ENCODE measurements at regions not wholly inside any gene's neighbourhood (a gene's known extent, or its start where the extent isn't known, plus 50 kb on each side); places are given as distances from the start of the nearest gene placed in this dataset.

DNA sequence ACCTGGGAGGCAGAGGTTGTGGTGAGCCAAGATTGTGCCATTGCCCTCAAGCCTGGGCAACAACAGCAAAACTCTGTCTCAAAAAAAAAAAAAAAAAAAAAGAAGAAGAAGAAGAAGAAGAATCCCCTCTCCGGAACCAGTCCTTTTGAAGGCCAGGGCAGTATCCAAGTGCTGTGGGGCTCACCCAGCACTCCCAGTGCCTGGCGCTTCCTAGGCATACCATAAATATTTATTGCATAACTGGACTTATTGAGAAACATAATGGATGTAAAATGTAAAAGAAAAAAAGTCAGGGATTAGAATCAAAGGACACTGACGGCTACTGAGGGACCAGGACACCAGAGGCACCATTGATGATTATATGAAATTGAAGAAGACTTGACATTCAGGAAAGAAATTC is 162.1 kb upstream of the KIT start:
- H3K4me3 ChIP-seq = no peak overlapping the region
- DNase-seq = no peak
- TF ChIP-seq POLR2A (IDR thresholded peaks at IDR 0.05) = no peak
- TF ChIP-seq, protein P1, sequence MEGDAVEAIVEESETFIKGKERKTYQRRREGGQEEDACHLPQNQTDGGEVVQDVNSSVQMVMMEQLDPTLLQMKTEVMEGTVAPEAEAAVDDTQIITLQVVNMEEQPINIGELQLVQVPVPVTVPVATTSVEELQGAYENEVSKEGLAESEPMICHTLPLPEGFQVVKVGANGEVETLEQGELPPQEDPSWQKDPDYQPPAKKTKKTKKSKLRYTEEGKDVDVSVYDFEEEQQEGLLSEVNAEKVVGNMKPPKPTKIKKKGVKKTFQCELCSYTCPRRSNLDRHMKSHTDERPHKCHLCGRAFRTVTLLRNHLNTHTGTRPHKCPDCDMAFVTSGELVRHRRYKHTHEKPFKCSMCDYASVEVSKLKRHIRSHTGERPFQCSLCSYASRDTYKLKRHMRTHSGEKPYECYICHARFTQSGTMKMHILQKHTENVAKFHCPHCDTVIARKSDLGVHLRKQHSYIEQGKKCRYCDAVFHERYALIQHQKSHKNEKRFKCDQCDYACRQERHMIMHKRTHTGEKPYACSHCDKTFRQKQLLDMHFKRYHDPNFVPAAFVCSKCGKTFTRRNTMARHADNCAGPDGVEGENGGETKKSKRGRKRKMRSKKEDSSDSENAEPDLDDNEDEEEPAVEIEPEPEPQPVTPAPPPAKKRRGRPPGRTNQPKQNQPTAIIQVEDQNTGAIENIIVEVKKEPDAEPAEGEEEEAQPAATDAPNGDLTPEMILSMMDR (IDR thresholded peaks at IDR 0.05) = no peak
- TF ChIP-seq POLR2AphosphoS5 (IDR thresholded peaks at IDR 0.05) = no peak
- TF ChIP-seq EP300 (IDR thresholded peaks at IDR 0.05; ENCODE audit: low read depth) = no peak
- H3K9me3 ChIP-seq = no peaks in the 10 kb centered on the region
- no peaks in the 10 kb centered on the region for H3K36me3 ChIP-seq
- no peaks in the 10 kb centered on the region for H3K4me1 ChIP-seq
- intact Hi-C loops (cut with DNase I; ENCODE audit: low total_unique reads) = no loop called here
- H3K27me3 ChIP-seq = no peaks in the 10 kb centered on the region
- in situ Hi-C loops (cut with MboI; ENCODE audit: low pct_ligation_motif_present in 1 of 4, low pct_unique_long_range_greater_than_20kb in 1 of 4, low sequenced_read_pairs in 3 of 4) = no loop called here
- WGBS, 2 donors (ENCODE audit: low coverage in 1 of 2) = 92 to 96% methylated on average over 3 of the region's 3 CpGs
- H3K27ac ChIP-seq = no peak overlapping the region

DNA sequence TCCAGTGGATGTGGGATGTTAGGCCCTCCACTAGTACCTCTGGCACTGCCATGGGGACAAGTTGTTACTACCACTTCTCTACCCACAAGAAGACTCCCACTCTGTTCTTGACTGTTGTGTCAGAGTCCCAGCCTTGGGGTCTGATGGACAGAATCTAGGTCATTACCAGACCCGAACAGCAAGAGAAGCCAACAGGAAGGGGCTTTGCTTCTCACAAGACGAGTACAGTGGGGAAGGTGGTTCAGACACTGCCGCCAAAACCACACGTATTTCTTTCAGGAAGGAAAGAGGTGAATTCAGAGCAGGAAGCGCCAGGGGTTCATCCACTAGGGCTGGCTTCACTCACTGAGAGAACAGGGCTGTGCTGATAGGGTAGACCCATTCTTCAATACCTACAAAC is 161.3 kb upstream of the KIT start:
- H3K4me1 ChIP-seq = no peaks in the 10 kb centered on the region
- H3K9me3 ChIP-seq = no peaks in the 10 kb centered on the region
- no peak overlapping the region for H3K27ac ChIP-seq
- TF ChIP-seq POLR2AphosphoS5 (IDR thresholded peaks at IDR 0.05) (no peak), EP300 (IDR thresholded peaks at IDR 0.05; ENCODE audit: low read depth) (no peak), POLR2A (IDR thresholded peaks at IDR 0.05) (no peak)
- TF ChIP-seq, protein P1 (IDR thresholded peaks at IDR 0.05) = no peak
- H3K4me3 ChIP-seq = no peak overlapping the region
- intact Hi-C loops (cut with DNase I; ENCODE audit: low total_unique reads) = no loop called here
- in situ Hi-C loops (cut with MboI; ENCODE audit: low pct_ligation_motif_present in 1 of 4, low pct_unique_long_range_greater_than_20kb in 1 of 4, low sequenced_read_pairs in 3 of 4) = no loop called here
- H3K27me3 ChIP-seq = no peaks in the 10 kb centered on the region
- no peak for DNase-seq
- 69 to 100% methylated on average over 1 to 5 of the region's 5 CpGs for WGBS, 2 donors (ENCODE audit: low coverage in 1 of 2)
- no peaks in the 10 kb centered on the region for H3K36me3 ChIP-seq

DNA sequence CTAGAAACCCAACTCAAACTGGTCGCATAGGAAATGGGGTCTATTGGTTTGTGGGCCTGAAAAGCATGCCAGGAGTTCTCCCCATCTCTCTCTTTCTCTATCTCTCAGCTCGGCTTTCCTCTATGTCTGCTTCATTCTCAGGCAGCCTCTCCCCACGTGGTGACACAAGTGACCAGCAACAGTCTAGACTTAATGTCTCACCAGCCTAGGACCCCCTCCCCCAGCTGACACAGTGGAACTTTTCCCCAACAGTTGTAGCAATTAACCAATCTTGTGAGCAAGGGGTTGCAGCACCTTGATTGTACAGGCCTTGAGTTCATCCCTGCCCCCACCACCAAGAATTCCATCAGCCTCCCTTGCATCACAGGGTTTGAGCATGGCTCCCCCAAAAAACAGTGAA is 159.8 kb upstream of the KIT start:
- intact Hi-C loops (cut with DNase I; ENCODE audit: low total_unique reads) = no loop called here
- WGBS, 2 donors (ENCODE audit: low coverage in 1 of 2) = 65% methylated on average over 3 of the region's 3 CpGs; no CpG with 5 or more reads in 1 of the 2 donors
- Histone ChIP-seq H3K4me1 (no peaks in the 10 kb centered on the region), H3K4me3 (no peak overlapping the region), H3K36me3 (no peaks in the 10 kb centered on the region), H3K27ac (no peak overlapping the region), H3K9me3 (no peaks in the 10 kb centered on the region), H3K27me3 (no peaks in the 10 kb centered on the region)
- in situ Hi-C loops (cut with MboI; ENCODE audit: low pct_ligation_motif_present in 1 of 4, low pct_unique_long_range_greater_than_20kb in 1 of 4, low sequenced_read_pairs in 3 of 4) = no loop called here
- TF ChIP-seq POLR2A (IDR thresholded peaks at IDR 0.05) (no peak), POLR2AphosphoS5 (IDR thresholded peaks at IDR 0.05) (no peak), EP300 (IDR thresholded peaks at IDR 0.05; ENCODE audit: low read depth) (no peak)
- TF ChIP-seq, protein P1 (IDR thresholded peaks at IDR 0.05) = no peak
- no peak for DNase-seq

DNA sequence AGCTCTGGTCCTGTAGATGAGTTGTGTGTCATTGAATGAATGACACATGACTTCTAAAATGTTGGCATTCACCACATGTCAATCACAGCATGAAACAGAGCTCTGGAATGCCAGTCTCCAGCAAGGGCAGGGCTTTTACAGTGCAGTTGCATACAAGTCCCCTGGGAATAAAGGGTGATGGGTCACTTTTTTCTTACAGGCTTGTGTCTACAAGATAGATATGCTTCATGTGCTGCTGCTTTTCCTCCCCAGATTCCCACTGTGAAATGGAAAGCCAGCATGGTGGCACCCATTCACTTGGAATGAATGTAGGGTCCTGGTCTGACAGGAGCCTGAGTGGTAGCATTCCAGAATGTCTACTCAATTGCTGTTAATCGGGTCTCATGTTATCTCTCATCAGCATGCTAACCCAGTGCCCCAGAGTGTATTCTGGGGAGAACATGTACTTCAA is 159.1 kb upstream of the KIT start:
- Histone ChIP-seq H3K36me3 (no peaks in the 10 kb centered on the region), H3K4me1 (no peaks in the 10 kb centered on the region), H3K27me3 (no peaks in the 10 kb centered on the region), H3K9me3 (no peaks in the 10 kb centered on the region), H3K4me3 (no peak overlapping the region), H3K27ac (no peak overlapping the region)
- TF ChIP-seq POLR2A (IDR thresholded peaks at IDR 0.05) (no peak), EP300 (IDR thresholded peaks at IDR 0.05; ENCODE audit: low read depth) (no peak), POLR2AphosphoS5 (IDR thresholded peaks at IDR 0.05) (no peak)
- TF ChIP-seq, protein P1 (IDR thresholded peaks at IDR 0.05) = no peak
- in situ Hi-C loops (cut with MboI; ENCODE audit: low pct_ligation_motif_present in 1 of 4, low pct_unique_long_range_greater_than_20kb in 1 of 4, low sequenced_read_pairs in 3 of 4) (no loop called here), intact Hi-C loops (cut with DNase I; ENCODE audit: low total_unique reads) (no loop called here)
- WGBS, 2 donors (ENCODE audit: low coverage in 1 of 2) = 67% methylated on average over 1 of the region's 1 CpG; no CpG with 5 or more reads in 1 of the 2 donors
- no peak for DNase-seq

All from transverse colon (tissue), 4 donors.